SK-N-SH (cell line): ENCODE measurements at regions not wholly inside any gene's neighbourhood (a gene's known extent, or its start where the extent isn't known, plus 50 kb on each side); places are given as distances from the start of the nearest gene placed in this dataset.

ENCODE experiments used
- FOXJ3 ChIP-seq: sonication (generic); formaldehyde crosslinking; IDR thresholded peaks from 2 replicates; pipeline ENCODE4 v1.5.1; 2020; ENCODE audit warnings: mild to moderate bottlenecking, missing genetic modification reagents
- POLR2AphosphoS5 ChIP-seq: IDR thresholded peaks from 2 replicates; pipeline ENCODE4 v1.6.1; 2012; ENCODE audit warnings: low read depth, low read length
- TEAD4 ChIP-seq: IDR thresholded peaks from 2 replicates; pipeline ENCODE4 v1.4.0; 2012; ENCODE audit warnings: mild to moderate bottlenecking, borderline replicate concordance; ENCODE audit not compliant: insufficient read depth
- TF ChIP-seq, protein P1 (sequence below): fragments of 200-600 bp; sonication (generic); IDR thresholded peaks from 2 replicates; pipeline ENCODE4 v1.6.1; 2017; ENCODE audit warnings: antibody characterized with exemption, mild to moderate bottlenecking, moderate library complexity
- TF ChIP-seq, protein P2 (sequence below): IDR thresholded peaks from 2 replicates; pipeline ENCODE4; 2012
- TF ChIP-seq, protein P3 (sequence below): IDR thresholded peaks from 2 replicates; pipeline ENCODE4 v1.6.1; 2012; ENCODE audit warnings: mild to moderate bottlenecking, low read depth, low read length, moderate library complexity

- TF ChIP-seq FOXJ3 (CRISPR knock-in tag) (no peak), TEAD4 (no peak), POLR2AphosphoS5 (no peak)
- TF ChIP-seq, protein P1, sequence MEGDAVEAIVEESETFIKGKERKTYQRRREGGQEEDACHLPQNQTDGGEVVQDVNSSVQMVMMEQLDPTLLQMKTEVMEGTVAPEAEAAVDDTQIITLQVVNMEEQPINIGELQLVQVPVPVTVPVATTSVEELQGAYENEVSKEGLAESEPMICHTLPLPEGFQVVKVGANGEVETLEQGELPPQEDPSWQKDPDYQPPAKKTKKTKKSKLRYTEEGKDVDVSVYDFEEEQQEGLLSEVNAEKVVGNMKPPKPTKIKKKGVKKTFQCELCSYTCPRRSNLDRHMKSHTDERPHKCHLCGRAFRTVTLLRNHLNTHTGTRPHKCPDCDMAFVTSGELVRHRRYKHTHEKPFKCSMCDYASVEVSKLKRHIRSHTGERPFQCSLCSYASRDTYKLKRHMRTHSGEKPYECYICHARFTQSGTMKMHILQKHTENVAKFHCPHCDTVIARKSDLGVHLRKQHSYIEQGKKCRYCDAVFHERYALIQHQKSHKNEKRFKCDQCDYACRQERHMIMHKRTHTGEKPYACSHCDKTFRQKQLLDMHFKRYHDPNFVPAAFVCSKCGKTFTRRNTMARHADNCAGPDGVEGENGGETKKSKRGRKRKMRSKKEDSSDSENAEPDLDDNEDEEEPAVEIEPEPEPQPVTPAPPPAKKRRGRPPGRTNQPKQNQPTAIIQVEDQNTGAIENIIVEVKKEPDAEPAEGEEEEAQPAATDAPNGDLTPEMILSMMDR, result no peak
- TF ChIP-seq, protein P2, sequence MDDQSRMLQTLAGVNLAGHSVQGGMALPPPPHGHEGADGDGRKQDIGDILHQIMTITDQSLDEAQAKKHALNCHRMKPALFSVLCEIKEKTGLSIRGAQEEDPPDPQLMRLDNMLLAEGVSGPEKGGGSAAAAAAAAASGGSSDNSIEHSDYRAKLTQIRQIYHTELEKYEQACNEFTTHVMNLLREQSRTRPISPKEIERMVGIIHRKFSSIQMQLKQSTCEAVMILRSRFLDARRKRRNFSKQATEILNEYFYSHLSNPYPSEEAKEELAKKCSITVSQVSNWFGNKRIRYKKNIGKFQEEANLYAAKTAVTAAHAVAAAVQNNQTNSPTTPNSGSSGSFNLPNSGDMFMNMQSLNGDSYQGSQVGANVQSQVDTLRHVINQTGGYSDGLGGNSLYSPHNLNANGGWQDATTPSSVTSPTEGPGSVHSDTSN, result no peak
- TF ChIP-seq, protein P3, sequence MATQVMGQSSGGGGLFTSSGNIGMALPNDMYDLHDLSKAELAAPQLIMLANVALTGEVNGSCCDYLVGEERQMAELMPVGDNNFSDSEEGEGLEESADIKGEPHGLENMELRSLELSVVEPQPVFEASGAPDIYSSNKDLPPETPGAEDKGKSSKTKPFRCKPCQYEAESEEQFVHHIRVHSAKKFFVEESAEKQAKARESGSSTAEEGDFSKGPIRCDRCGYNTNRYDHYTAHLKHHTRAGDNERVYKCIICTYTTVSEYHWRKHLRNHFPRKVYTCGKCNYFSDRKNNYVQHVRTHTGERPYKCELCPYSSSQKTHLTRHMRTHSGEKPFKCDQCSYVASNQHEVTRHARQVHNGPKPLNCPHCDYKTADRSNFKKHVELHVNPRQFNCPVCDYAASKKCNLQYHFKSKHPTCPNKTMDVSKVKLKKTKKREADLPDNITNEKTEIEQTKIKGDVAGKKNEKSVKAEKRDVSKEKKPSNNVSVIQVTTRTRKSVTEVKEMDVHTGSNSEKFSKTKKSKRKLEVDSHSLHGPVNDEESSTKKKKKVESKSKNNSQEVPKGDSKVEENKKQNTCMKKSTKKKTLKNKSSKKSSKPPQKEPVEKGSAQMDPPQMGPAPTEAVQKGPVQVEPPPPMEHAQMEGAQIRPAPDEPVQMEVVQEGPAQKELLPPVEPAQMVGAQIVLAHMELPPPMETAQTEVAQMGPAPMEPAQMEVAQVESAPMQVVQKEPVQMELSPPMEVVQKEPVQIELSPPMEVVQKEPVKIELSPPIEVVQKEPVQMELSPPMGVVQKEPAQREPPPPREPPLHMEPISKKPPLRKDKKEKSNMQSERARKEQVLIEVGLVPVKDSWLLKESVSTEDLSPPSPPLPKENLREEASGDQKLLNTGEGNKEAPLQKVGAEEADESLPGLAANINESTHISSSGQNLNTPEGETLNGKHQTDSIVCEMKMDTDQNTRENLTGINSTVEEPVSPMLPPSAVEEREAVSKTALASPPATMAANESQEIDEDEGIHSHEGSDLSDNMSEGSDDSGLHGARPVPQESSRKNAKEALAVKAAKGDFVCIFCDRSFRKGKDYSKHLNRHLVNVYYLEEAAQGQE, result no peak
These were observed 599.3 kb upstream of the TLE4 start for GRCh38 chr9:78972303-78972999.
